Upper lobe of left lung (tissue), 6 donors: ENCODE measurements at regions not wholly inside any gene's neighbourhood (a gene's known extent, or its start where the extent isn't known, plus 50 kb on each side); places are given as distances from the start of the nearest gene placed in this dataset.

Experiments
- ATAC-seq, 2 donors: fragments of 200-7000 bp; cut with Tn5 transposase; one replicate each; pipeline ENCODE4 v1.9.1; 2022; ENCODE audit warnings: mild to moderate bottlenecking in 2 of 2, moderate library complexity in 2 of 2; ENCODE audit not compliant: low FRiP score in 2 of 2
- DNase-seq, 2 donors: peaks; one replicate each; pipeline ENCODE4 v3.0.0-alpha.2; 2019 to 2020
- H3K27ac ChIP-seq, 4 donors: fragments of 200-600 bp; sonication (generic); one replicate each; pipeline ENCODE4 v1.5.1; 2016 to 2019
- H3K27me3 ChIP-seq, 4 donors: fragments of 200-600 bp; sonication (generic); one replicate each; pipeline ENCODE4 v1.5.1; 2017 to 2019
- H3K36me3 ChIP-seq, 4 donors: fragments of 200-600 bp; sonication (generic); one replicate each; pipeline ENCODE4 v1.5.1; 2016 to 2019
- H3K4me1 ChIP-seq, 4 donors: fragments of 200-600 bp; sonication (generic); one replicate each; pipeline ENCODE4 v1.5.1; 2018 to 2019
- H3K4me3 ChIP-seq, 4 donors: fragments of 200-600 bp; sonication (generic); one replicate each; pipeline ENCODE4 v1.5.1; 2017 to 2019; ENCODE audit warnings: mild to moderate bottlenecking in 2 of 4, moderate library complexity in 1 of 4
- H3K9me3 ChIP-seq, 4 donors: fragments of 200-600 bp; sonication (generic); one replicate each; pipeline ENCODE4 v1.5.1; 2018 to 2019
- CTCF ChIP-seq, 6 experiments: fragments of 450-650 bp in 4 of 6; fragments of 200-600 bp in 2 of 6; sonication (generic) in 2 of 6; IDR thresholded peaks; one replicate each; pipeline ENCODE4 v1.5.1; 2016 to 2019; ENCODE audit warnings: antibody characterized with exemption in 6 of 6
- EP300 ChIP-seq, 4 donors: sonication (generic); formaldehyde crosslinking; IDR thresholded peaks; one replicate each; pipeline ENCODE4 v1.5.1; 2017; ENCODE audit warnings: antibody characterized with exemption in 4 of 4, control low read depth in 2 of 4
- POLR2A ChIP-seq, 4 donors: fragments of 450-650 bp; IDR thresholded peaks; one replicate each; pipeline ENCODE4 v1.5.1; 2016 to 2017; ENCODE audit warnings: antibody characterized with exemption in 4 of 4, mild to moderate bottlenecking in 2 of 4
- POLR2AphosphoS5 ChIP-seq, 2 donors: sonication (generic); formaldehyde crosslinking; IDR thresholded peaks; one replicate each; pipeline ENCODE4 v1.5.1; 2017; ENCODE audit warnings: antibody characterized with exemption in 2 of 2
- WGBS, 2 donors: methylation state at CpG; one replicate each; pipeline ENCODE4 v1.1.5; 2017 to 2018; 5-methylcytosine and 5-hydroxymethylcytosine counted together
- donor health status: DM: no; HTN: no; CAD: no; lungs with moderate emphysema.
- donor health status: DM: no; HTN: yes; CAD: no; lungs with severe emphysema.

GRCh38 chr14:98741523-98741922 lies 530.5 kb downstream of the BCL11B start:
- Histone ChIP-seq H3K4me3 (no peak overlapping the region), H3K36me3 (no peaks in the 10 kb centered on the region), H3K4me1 (no peaks in the 10 kb centered on the region), H3K27me3 (no peaks in the 10 kb centered on the region), H3K9me3 (no peaks in the 10 kb centered on the region), H3K27ac (no peak overlapping the region)
- WGBS, 2 donors: 90 to 93% methylated on average over 8 of the region's 8 CpGs
- ATAC-seq (no peak), DNase-seq (no peak)
- TF ChIP-seq CTCF (IDR thresholded peaks at IDR 0.05): no peak

GRCh38 chr14:98742001-98742400 lies 530.0 kb downstream of the BCL11B start:
- Histone ChIP-seq H3K27me3 (no peaks in the 10 kb centered on the region), H3K4me1 (no peaks in the 10 kb centered on the region), H3K9me3 (no peaks in the 10 kb centered on the region), H3K36me3 (no peaks in the 10 kb centered on the region), H3K4me3 (no peak overlapping the region), H3K27ac (no peak overlapping the region)
- peak in 1 of 2 donors; percentile 19 for ATAC-seq
- DNase-seq: no peak
- TF ChIP-seq EP300 (IDR thresholded peaks at IDR 0.05) (no peak), POLR2A (IDR thresholded peaks at IDR 0.05) (no peak), POLR2AphosphoS5 (IDR thresholded peaks at IDR 0.05) (no peak), CTCF (IDR thresholded peaks at IDR 0.05) (no peak)
- 71 to 74% methylated on average over 7 of the region's 7 CpGs for WGBS, 2 donors

- no peak overlapping the region for H3K4me3 ChIP-seq
- no peaks in the 10 kb centered on the region for H3K4me1 ChIP-seq
- DNase-seq (no peak), ATAC-seq (no peak)
- H3K27me3 ChIP-seq: no peaks in the 10 kb centered on the region
- H3K36me3 ChIP-seq: no peaks in the 10 kb centered on the region
- 80 to 83% methylated on average over 8 of the region's 8 CpGs for WGBS, 2 donors
- H3K9me3 ChIP-seq: no peaks in the 10 kb centered on the region
- H3K27ac ChIP-seq: no peak overlapping the region
- TF ChIP-seq POLR2AphosphoS5 (IDR thresholded peaks at IDR 0.05): no peak
- no peak for TF ChIP-seq POLR2A (IDR thresholded peaks at IDR 0.05)
- TF ChIP-seq EP300 (IDR thresholded peaks at IDR 0.05): no peak
- TF ChIP-seq CTCF (IDR thresholded peaks at IDR 0.05): no peak
These were observed 528.5 kb downstream of the BCL11B start for GRCh38 chr14:98743536-98743935.

GRCh38 chr14:98748966-98749365 lies 523.0 kb downstream of the BCL11B start:
- Histone ChIP-seq H3K36me3 (no peaks in the 10 kb centered on the region), H3K4me3 (no peak overlapping the region), H3K27me3 (no peaks in the 10 kb centered on the region), H3K27ac (no peak overlapping the region), H3K9me3 (no peaks in the 10 kb centered on the region), H3K4me1 (no peaks in the 10 kb centered on the region)
- no peak for TF ChIP-seq POLR2A (IDR thresholded peaks at IDR 0.05)
- no peak for TF ChIP-seq CTCF (IDR thresholded peaks at IDR 0.05)
- no peak for TF ChIP-seq POLR2AphosphoS5 (IDR thresholded peaks at IDR 0.05)
- TF ChIP-seq EP300 (IDR thresholded peaks at IDR 0.05): no peak
- ATAC-seq (no peak), DNase-seq (no peak)

GRCh38 chr14:98751110-98751509 lies 520.9 kb downstream of the BCL11B start:
- TF ChIP-seq POLR2A (IDR thresholded peaks at IDR 0.05) (no peak), CTCF (IDR thresholded peaks at IDR 0.05) (no peak), EP300 (IDR thresholded peaks at IDR 0.05) (no peak), POLR2AphosphoS5 (IDR thresholded peaks at IDR 0.05) (no peak)
- Histone ChIP-seq H3K27ac (no peak overlapping the region), H3K9me3 (peaks cover 0 to 7% (median 0%) of the 10 kb centered on the region in 4 donors), H3K4me1 (no peaks in the 10 kb centered on the region), H3K27me3 (no peaks in the 10 kb centered on the region), H3K4me3 (no peak overlapping the region), H3K36me3 (no peaks in the 10 kb centered on the region)
- WGBS, 2 donors: 91 to 94% methylated on average over 2 of the region's 2 CpGs
- DNase-seq (no peak), ATAC-seq (no peak)
